A673 (cell line): ENCODE measurements at regions not wholly inside any gene's neighbourhood (a gene's known extent, or its start where the extent isn't known, plus 50 kb on each side); places are given as distances from the start of the nearest gene placed in this dataset.

Experiments used
- CTCF ChIP-seq: fragments of 300-800, 200-600 bp; sonication (generic); conservative IDR thresholded peaks from 2 replicates; pipeline ENCODE4 v1.5.1; 2017; ENCODE audit warnings: low read depth, mild to moderate bottlenecking, antibody characterized with exemption, low read length, moderate library complexity, mixed read lengths
- EZH2 ChIP-seq: fragments of 200-600 bp; sonication (generic); IDR thresholded peaks from 2 replicates; pipeline ENCODE4 v1.6.1; 2017; ENCODE audit warnings: borderline replicate concordance, low read depth, mild to moderate bottlenecking, mixed read lengths, antibody characterized with exemption, low read length; ENCODE audit not compliant: poor library complexity, severe bottlenecking

GRCh38 chr20:59381689-59382088, 81.3 kb downstream of the EDN3 start:
- TF ChIP-seq CTCF (no peak), EZH2 (no peak)
